ENCODE measurements at regions not wholly inside any gene's neighbourhood (a gene's known extent, or its start where the extent isn't known, plus 50 kb on each side); places are given as distances from the start of the nearest gene placed in this dataset.
"Not testable (repeated sequence)": the region's sequence is repeated elsewhere in the genome, so short reads cannot be mapped to it uniquely, and the experiment has no call there.

- not testable (repeated sequence) for DNase-seq (ENCODE audit: low read depth in 6 of 9, low spot score in 9 of 9); H3K27me3 ChIP-seq (ENCODE audit: control insufficient read depth in 2 of 2, insufficient read depth in 1 of 2, low read length in 1 of 2); H3K9me3 ChIP-seq (ENCODE audit: control insufficient read depth in 2 of 2, insufficient read depth in 1 of 2, low read length in 1 of 2); H3K4me3 ChIP-seq (ENCODE audit: low read length in 2 of 2); H3K36me3 ChIP-seq (ENCODE audit: control insufficient read depth in 2 of 2, insufficient read depth in 2 of 2, low read length in 1 of 2); H3K27ac ChIP-seq (ENCODE audit: low read depth in 1 of 2, low read length in 1 of 2)
- 78% methylated on average over 5 of the region's 5 CpGs for WGBS
- peaks cover 7 to 15% of the 10 kb centered on the region in 2 donors for H3K4me1 ChIP-seq (ENCODE audit: control insufficient read depth in 2 of 2, insufficient read depth in 2 of 2, low read length in 2 of 2)
Observed at GRCh38 chr10:6984016-6984415, 403.9 kb upstream of the PRKCQ start.

- peaks cover 3 to 5% of the 10 kb centered on the region in 2 donors for H3K27me3 ChIP-seq (ENCODE audit: control insufficient read depth in 2 of 2, insufficient read depth in 1 of 2, low read length in 1 of 2)
- 16% methylated on average over 4 of the region's 4 CpGs for WGBS
- peaks cover 7 to 15% of the 10 kb centered on the region in 2 donors for H3K4me1 ChIP-seq (ENCODE audit: control insufficient read depth in 2 of 2, insufficient read depth in 2 of 2, low read length in 2 of 2)
- no peak overlapping the region for H3K4me3 ChIP-seq (ENCODE audit: low read length in 2 of 2)
- no peak overlapping the region for H3K27ac ChIP-seq (ENCODE audit: low read depth in 1 of 2, low read length in 1 of 2)
- no peaks in the 10 kb centered on the region for H3K36me3 ChIP-seq (ENCODE audit: control insufficient read depth in 2 of 2, insufficient read depth in 2 of 2, low read length in 1 of 2)
- peak in 1 of 9 donors; percentile 32 for DNase-seq (ENCODE audit: low read depth in 6 of 9, low spot score in 9 of 9)
- H3K9me3 ChIP-seq (ENCODE audit: control insufficient read depth in 2 of 2, insufficient read depth in 1 of 2, low read length in 1 of 2), result peaks cover 0 to 8% of the 10 kb centered on the region in 2 donors
Observed at GRCh38 chr10:6980353-6980752, 400.3 kb upstream of the PRKCQ start.

GRCh38 chr10:6979371-6979770, 399.3 kb upstream of the PRKCQ start:
- WGBS, result 97% methylated on average over 7 of the region's 7 CpGs
- no peaks in the 10 kb centered on the region for H3K36me3 ChIP-seq (ENCODE audit: control insufficient read depth in 2 of 2, insufficient read depth in 2 of 2, low read length in 1 of 2)
- no peak overlapping the region for H3K27ac ChIP-seq (ENCODE audit: low read depth in 1 of 2, low read length in 1 of 2)
- H3K4me3 ChIP-seq (ENCODE audit: low read length in 2 of 2), result no peak overlapping the region
- peaks cover 9 to 24% of the 10 kb centered on the region in 2 donors for H3K4me1 ChIP-seq (ENCODE audit: control insufficient read depth in 2 of 2, insufficient read depth in 2 of 2, low read length in 2 of 2)
- peaks cover 3 to 5% of the 10 kb centered on the region in 2 donors for H3K27me3 ChIP-seq (ENCODE audit: control insufficient read depth in 2 of 2, insufficient read depth in 1 of 2, low read length in 1 of 2)
- DNase-seq (ENCODE audit: low read depth in 6 of 9, low spot score in 9 of 9), result no peak
- peaks cover 0 to 8% of the 10 kb centered on the region in 2 donors for H3K9me3 ChIP-seq (ENCODE audit: control insufficient read depth in 2 of 2, insufficient read depth in 1 of 2, low read length in 1 of 2)

GRCh38 chr10:6978187-6978627, 398.1 kb upstream of the PRKCQ start:
- no peak overlapping the region for H3K4me3 ChIP-seq (ENCODE audit: low read length in 2 of 2)
- no peak overlapping the region for H3K27ac ChIP-seq (ENCODE audit: low read depth in 1 of 2, low read length in 1 of 2)
- 73% methylated on average over 5 of the region's 5 CpGs for WGBS
- no peak for DNase-seq (ENCODE audit: low read depth in 6 of 9, low spot score in 9 of 9)
- peaks cover 3 to 5% of the 10 kb centered on the region in 2 donors for H3K27me3 ChIP-seq (ENCODE audit: control insufficient read depth in 2 of 2, insufficient read depth in 1 of 2, low read length in 1 of 2)
- H3K4me1 ChIP-seq (ENCODE audit: control insufficient read depth in 2 of 2, insufficient read depth in 2 of 2, low read length in 2 of 2), result peaks cover 14 to 30% of the 10 kb centered on the region in 2 donors
- H3K9me3 ChIP-seq (ENCODE audit: control insufficient read depth in 2 of 2, insufficient read depth in 1 of 2, low read length in 1 of 2), result peaks cover 0 to 8% of the 10 kb centered on the region in 2 donors
- H3K36me3 ChIP-seq (ENCODE audit: control insufficient read depth in 2 of 2, insufficient read depth in 2 of 2, low read length in 1 of 2), result no peaks in the 10 kb centered on the region

DNA sequence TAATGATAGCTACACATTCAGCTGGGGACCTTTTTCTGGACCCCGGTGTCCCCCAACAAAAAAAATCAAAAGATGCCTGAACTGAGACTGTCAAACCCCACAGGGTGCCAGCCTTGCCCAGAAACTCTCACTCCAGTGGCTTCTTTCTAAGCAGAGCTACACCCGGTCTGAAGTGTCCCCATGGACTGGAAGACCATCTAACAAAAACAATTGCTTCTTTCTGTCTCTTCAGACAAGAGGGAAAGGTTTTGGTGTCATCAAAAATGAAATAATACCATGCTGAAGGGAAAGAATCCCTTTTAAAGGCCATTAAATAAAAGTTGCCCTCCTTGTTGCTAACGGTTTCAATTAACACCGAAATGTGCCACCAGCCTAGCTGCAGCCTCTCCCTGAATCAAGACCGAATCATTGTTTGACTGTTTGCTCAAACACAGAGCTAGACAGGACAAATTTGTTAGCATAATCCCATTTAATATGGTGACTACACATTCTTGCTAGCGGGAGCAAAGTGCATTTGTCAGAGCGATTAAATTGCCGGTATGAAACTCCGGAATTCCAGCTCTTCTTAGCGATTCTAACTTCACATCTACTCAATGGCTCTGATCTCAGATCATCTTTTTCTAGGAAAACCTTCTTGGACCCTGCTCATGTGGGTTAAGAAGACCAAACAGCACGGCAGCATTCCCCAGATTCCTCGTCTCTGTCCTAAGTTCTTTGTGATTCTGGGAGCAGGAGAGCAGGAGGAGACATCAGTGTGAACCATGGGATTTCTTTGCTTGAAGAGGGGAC, 397.5 kb upstream of the PRKCQ start:
- no peak overlapping the region for H3K4me3 ChIP-seq (ENCODE audit: low read length in 2 of 2)
- peaks cover 3 to 5% of the 10 kb centered on the region in 2 donors for H3K27me3 ChIP-seq (ENCODE audit: control insufficient read depth in 2 of 2, insufficient read depth in 1 of 2, low read length in 1 of 2)
- H3K4me1 ChIP-seq (ENCODE audit: control insufficient read depth in 2 of 2, insufficient read depth in 2 of 2, low read length in 2 of 2), result peaks cover 16 to 33% of the 10 kb centered on the region in 2 donors
- no peak overlapping the region for H3K27ac ChIP-seq (ENCODE audit: low read depth in 1 of 2, low read length in 1 of 2)
- WGBS, result 96% methylated on average over 12 of the region's 12 CpGs
- DNase-seq (ENCODE audit: low read depth in 6 of 9, low spot score in 9 of 9), result no peak
- H3K36me3 ChIP-seq (ENCODE audit: control insufficient read depth in 2 of 2, insufficient read depth in 2 of 2, low read length in 1 of 2), result no peaks in the 10 kb centered on the region
- peaks cover 0 to 8% of the 10 kb centered on the region in 2 donors for H3K9me3 ChIP-seq (ENCODE audit: control insufficient read depth in 2 of 2, insufficient read depth in 1 of 2, low read length in 1 of 2)

GRCh38 chr10:6973899-6974298, 393.8 kb upstream of the PRKCQ start:
- peaks cover 8 to 21% of the 10 kb centered on the region in 2 donors for H3K4me1 ChIP-seq (ENCODE audit: control insufficient read depth in 2 of 2, insufficient read depth in 2 of 2, low read length in 2 of 2)
- H3K27me3 ChIP-seq (ENCODE audit: control insufficient read depth in 2 of 2, insufficient read depth in 1 of 2, low read length in 1 of 2), result no peaks in the 10 kb centered on the region
- no peak overlapping the region for H3K4me3 ChIP-seq (ENCODE audit: low read length in 2 of 2)
- 5% methylated on average over 7 of the region's 7 CpGs for WGBS
- H3K36me3 ChIP-seq (ENCODE audit: control insufficient read depth in 2 of 2, insufficient read depth in 2 of 2, low read length in 1 of 2), result no peaks in the 10 kb centered on the region
- peak; percentile 46 to 92 (median 71) for DNase-seq (ENCODE audit: low read depth in 6 of 9, low spot score in 9 of 9)
- H3K9me3 ChIP-seq (ENCODE audit: control insufficient read depth in 2 of 2, insufficient read depth in 1 of 2, low read length in 1 of 2), result peaks cover 0 to 8% of the 10 kb centered on the region in 2 donors
- H3K27ac ChIP-seq (ENCODE audit: low read depth in 1 of 2, low read length in 1 of 2), result no peak overlapping the region

DNA sequence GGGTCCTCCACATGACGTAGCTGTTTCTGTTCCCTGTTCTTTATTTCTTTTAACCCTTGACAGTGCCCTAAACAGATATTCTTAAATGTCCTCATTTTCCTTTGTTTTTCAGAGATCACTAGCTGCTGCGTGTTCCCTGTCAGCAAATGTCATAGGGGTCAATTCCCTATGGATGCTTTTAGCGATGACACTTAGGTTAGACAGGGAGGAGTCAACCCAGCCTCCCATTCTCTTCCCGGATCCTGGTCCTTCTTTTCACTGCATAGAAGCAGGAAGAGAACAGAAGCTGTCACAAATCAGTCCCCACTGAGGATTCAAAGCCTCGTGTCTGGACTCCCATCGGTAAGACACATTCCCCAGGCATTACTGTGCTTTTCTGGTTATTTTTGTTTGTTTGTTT, 392.1 kb upstream of the PRKCQ start:
- DNase-seq (ENCODE audit: low read depth in 6 of 9, low spot score in 9 of 9), result no peak
- peaks cover 0 to 8% of the 10 kb centered on the region in 2 donors for H3K9me3 ChIP-seq (ENCODE audit: control insufficient read depth in 2 of 2, insufficient read depth in 1 of 2, low read length in 1 of 2)
- peaks cover 8 to 21% of the 10 kb centered on the region in 2 donors for H3K4me1 ChIP-seq (ENCODE audit: control insufficient read depth in 2 of 2, insufficient read depth in 2 of 2, low read length in 2 of 2)
- no peaks in the 10 kb centered on the region for H3K27me3 ChIP-seq (ENCODE audit: control insufficient read depth in 2 of 2, insufficient read depth in 1 of 2, low read length in 1 of 2)
- no peaks in the 10 kb centered on the region for H3K36me3 ChIP-seq (ENCODE audit: control insufficient read depth in 2 of 2, insufficient read depth in 2 of 2, low read length in 1 of 2)
- no peak overlapping the region for H3K4me3 ChIP-seq (ENCODE audit: low read length in 2 of 2)
- H3K27ac ChIP-seq (ENCODE audit: low read depth in 1 of 2, low read length in 1 of 2), result no peak overlapping the region
- 93% methylated on average over 6 of the region's 6 CpGs for WGBS

DNA sequence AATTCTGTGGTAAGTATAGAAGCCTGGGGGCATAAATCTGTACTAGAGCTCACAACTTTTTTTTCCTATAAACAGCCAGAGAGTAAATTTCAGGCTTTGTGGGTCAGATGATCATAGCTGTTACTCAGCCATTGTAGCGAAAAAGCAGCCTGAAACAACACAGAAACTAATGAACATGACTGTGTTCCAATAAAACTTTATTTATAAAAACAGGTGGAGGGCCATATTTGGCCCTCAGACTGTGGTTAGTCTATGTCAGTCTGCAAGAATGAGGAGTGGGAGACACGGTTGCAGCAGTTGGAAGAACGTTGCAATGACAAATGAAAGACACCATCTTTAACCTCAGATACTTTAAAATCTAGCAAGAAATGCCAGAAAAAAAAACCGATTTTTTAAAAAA, 389.6 kb upstream of the PRKCQ start:
- Histone ChIP-seq H3K4me3 (ENCODE audit: low read length in 2 of 2) (no peak overlapping the region), H3K27ac (ENCODE audit: low read depth in 1 of 2, low read length in 1 of 2) (no peak overlapping the region), H3K27me3 (ENCODE audit: control insufficient read depth in 2 of 2, insufficient read depth in 1 of 2, low read length in 1 of 2) (no peaks in the 10 kb centered on the region), H3K9me3 (ENCODE audit: control insufficient read depth in 2 of 2, insufficient read depth in 1 of 2, low read length in 1 of 2) (no peaks in the 10 kb centered on the region), H3K4me1 (ENCODE audit: control insufficient read depth in 2 of 2, insufficient read depth in 2 of 2, low read length in 2 of 2) (peaks cover 6 to 12% of the 10 kb centered on the region in 2 donors), H3K36me3 (ENCODE audit: control insufficient read depth in 2 of 2, insufficient read depth in 2 of 2, low read length in 1 of 2) (no peaks in the 10 kb centered on the region)
- DNase-seq (ENCODE audit: low read depth in 6 of 9, low spot score in 9 of 9), result no peak
- 96% methylated on average over 4 of the region's 4 CpGs for WGBS

- Histone ChIP-seq H3K4me3 (ENCODE audit: low read length in 2 of 2) (no peak overlapping the region), H3K9me3 (ENCODE audit: control insufficient read depth in 2 of 2, insufficient read depth in 1 of 2, low read length in 1 of 2) (no peaks in the 10 kb centered on the region), H3K4me1 (ENCODE audit: control insufficient read depth in 2 of 2, insufficient read depth in 2 of 2, low read length in 2 of 2) (no peaks in the 10 kb centered on the region), H3K36me3 (ENCODE audit: control insufficient read depth in 2 of 2, insufficient read depth in 2 of 2, low read length in 1 of 2) (no peaks in the 10 kb centered on the region), H3K27ac (ENCODE audit: low read depth in 1 of 2, low read length in 1 of 2) (no peak overlapping the region), H3K27me3 (ENCODE audit: control insufficient read depth in 2 of 2, insufficient read depth in 1 of 2, low read length in 1 of 2) (no peaks in the 10 kb centered on the region)
- DNase-seq (ENCODE audit: low read depth in 6 of 9, low spot score in 9 of 9), result no peak
- WGBS, result 97% methylated on average over 4 of the region's 4 CpGs
Observed at GRCh38 chr10:6964543-6964942, 384.5 kb upstream of the PRKCQ start.
